Panc1 (cell line): ENCODE measurements at regions not wholly inside any gene's neighbourhood (a gene's known extent, or its start where the extent isn't known, plus 50 kb on each side); places are given as distances from the start of the nearest gene placed in this dataset.

Source experiments
- ATAC-seq: fragments of 200-7000 bp; cut with Tn5 transposase; 2 replicates; pipeline ENCODE4 v1.9.1; 2020; ENCODE audit warnings: mild to moderate bottlenecking, moderate library complexity
- BruUV-seq: library from RNA; stranded (reverse); fragments of 400-500 nt; replicated peaks from 2 replicates; lab custom pipeline; 2021; lab: Mats Ljungman, UMichigan
- CTCF ChIA-PET: fragments of 300-600 bp; sonication (Branson Sonifier 250); formaldehyde crosslinking; loops from one replicate; lab custom pipeline; 2022; ENCODE audit warnings: antibody characterized with exemption; lab: Charles Lee
- POLR2A ChIA-PET: fragments of 300-600 bp; sonication (Branson Sonifier 250); formaldehyde crosslinking; loops from one replicate; lab custom pipeline; 2022; ENCODE audit warnings: antibody characterized with exemption; lab: Charles Lee
- DNase-seq: peaks from one replicate; pipeline ENCODE4 v3.0.0-alpha.2; 2010; ENCODE audit warnings: low read depth, low spot score
- H3K27ac ChIP-seq: 2 replicates; pipeline ENCODE4 v1.5.1; 2011; ENCODE audit warnings: mild to moderate bottlenecking, low read length, inconsistent platforms
- H3K27me3 ChIP-seq: fragments of 200-500 bp; sonication (Bioruptor generic); 2 replicates; pipeline ENCODE4 v1.6.0; 2014; ENCODE audit warnings: low read length, inconsistent platforms; ENCODE audit not compliant: control insufficient read depth, insufficient read depth
- H3K36me3 ChIP-seq: fragments of 200-500 bp; sonication (Bioruptor generic); 2 replicates; pipeline ENCODE4 v1.5.1; 2014; ENCODE audit warnings: inconsistent platforms, mild to moderate bottlenecking, low read length, moderate library complexity; ENCODE audit not compliant: control insufficient read depth, insufficient read depth
- H3K4me1 ChIP-seq: 2 replicates; pipeline ENCODE4 v1.5.1; 2011; ENCODE audit warnings: inconsistent platforms, mild to moderate bottlenecking, low read length, moderate library complexity; ENCODE audit not compliant: control insufficient read depth, insufficient read depth
- H3K4me3 ChIP-seq, 2 experiments: 2 replicates each; pipeline ENCODE4 v1.5.1; 2011 to 2012; ENCODE audit warnings: low read depth in 2 of 2, low read length in 2 of 2, mild to moderate bottlenecking in 2 of 2, inconsistent platforms in 1 of 2, moderate library complexity in 1 of 2
- H3K9me3 ChIP-seq: fragments of 200-500 bp; sonication (Bioruptor generic); 2 replicates; pipeline ENCODE4 v1.5.1; 2014; ENCODE audit warnings: low read depth, mild to moderate bottlenecking, inconsistent platforms, low read length, moderate library complexity; ENCODE audit not compliant: control insufficient read depth, insufficient read depth
- POLR2AphosphoS5 ChIP-seq: IDR thresholded peaks from 2 replicates; pipeline ENCODE4 v1.6.1; 2012; ENCODE audit warnings: mild to moderate bottlenecking, low read depth, low read length, moderate library complexity
- REST ChIP-seq, 2 experiments: IDR thresholded peaks; 2 replicates each; pipeline ENCODE4 v1.6.1; 2011 to 2012; ENCODE audit warnings: low read depth in 2 of 2, control low read depth in 1 of 2, low read length in 1 of 2, mild to moderate bottlenecking in 1 of 2, moderate library complexity in 1 of 2; ENCODE audit not compliant: insufficient read depth in 1 of 2
- SIN3A ChIP-seq: IDR thresholded peaks from 2 replicates; pipeline ENCODE4 v1.6.1; 2012; ENCODE audit warnings: low read depth, mild to moderate bottlenecking, low read length, moderate library complexity, borderline replicate concordance; ENCODE audit not compliant: insufficient read depth
- TCF7L2 ChIP-seq: IDR thresholded peaks from 2 replicates; pipeline ENCODE4 v1.6.1; 2011; ENCODE audit warnings: mild to moderate bottlenecking, low read depth, low read length, inconsistent platforms
- in situ Hi-C: cut with HindIII; loops from 2 replicates; pipeline ENCODE4 v1.10.0; 2016; ENCODE audit warnings: low sequenced_read_pairs, low pct_unique_long_range_greater_than_20kb
- intact Hi-C: fragments of 100-400 bp; cut with micrococcal nuclease; formaldehyde crosslinking; loops from one replicate; pipeline ENCODE4 v1.10.0; 2022; ENCODE audit not compliant: unreplicated experiment
- TF ChIP-seq, protein P1 (sequence below): fragments of 450-650 bp; IDR thresholded peaks from 2 replicates; pipeline ENCODE4 v1.5.1; 2017; ENCODE audit warnings: mild to moderate bottlenecking

DNA sequence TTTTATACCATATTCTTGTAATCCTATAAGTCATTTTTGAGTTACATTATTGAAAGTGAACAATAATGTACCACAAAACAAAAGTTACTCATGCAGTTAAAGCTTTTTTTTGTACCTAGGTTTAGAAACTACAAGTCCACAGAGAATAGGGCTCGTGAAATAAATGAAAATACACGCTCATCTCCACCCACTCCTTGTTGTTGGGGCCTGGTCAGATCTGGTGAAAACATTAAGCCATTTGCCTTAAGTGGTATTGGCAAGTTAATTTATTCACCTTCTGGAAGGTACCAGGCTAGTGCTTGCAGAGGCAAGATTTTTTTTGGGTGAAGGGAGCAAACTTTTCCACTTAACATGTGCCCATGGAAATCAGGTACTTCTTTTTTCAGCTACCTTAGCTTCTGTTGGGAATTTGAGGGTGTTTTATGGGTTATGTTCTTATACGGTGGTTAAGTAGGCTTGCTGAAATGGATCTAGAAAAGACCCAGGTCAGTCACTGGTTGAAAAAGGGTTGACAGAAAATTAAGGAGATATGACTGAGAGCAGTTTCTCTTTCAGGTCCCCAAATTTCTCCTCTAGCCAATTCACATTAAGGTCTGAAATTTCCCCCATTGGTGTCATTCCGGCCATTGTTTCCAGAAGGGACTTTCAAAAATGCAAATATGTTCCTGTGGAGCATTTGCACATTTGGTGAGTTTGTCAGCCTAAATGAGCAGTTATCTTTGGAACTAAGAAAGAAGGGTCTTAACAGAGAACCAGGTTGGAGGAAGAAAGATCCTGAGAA lies 143.3 kb downstream of the KCNRG start:
- CTCF ChIA-PET = no interaction called here

GRCh38 chr13:50159607-50160006 lies 144.4 kb downstream of the KCNRG start:
- POLR2A ChIA-PET = no interaction called here
- in situ Hi-C loops (no loop called here), intact Hi-C loops (no loop called here)
- no peaks in the 10 kb centered on the region for H3K36me3 ChIP-seq
- DNase-seq = no peak
- TF ChIP-seq, protein P1, sequence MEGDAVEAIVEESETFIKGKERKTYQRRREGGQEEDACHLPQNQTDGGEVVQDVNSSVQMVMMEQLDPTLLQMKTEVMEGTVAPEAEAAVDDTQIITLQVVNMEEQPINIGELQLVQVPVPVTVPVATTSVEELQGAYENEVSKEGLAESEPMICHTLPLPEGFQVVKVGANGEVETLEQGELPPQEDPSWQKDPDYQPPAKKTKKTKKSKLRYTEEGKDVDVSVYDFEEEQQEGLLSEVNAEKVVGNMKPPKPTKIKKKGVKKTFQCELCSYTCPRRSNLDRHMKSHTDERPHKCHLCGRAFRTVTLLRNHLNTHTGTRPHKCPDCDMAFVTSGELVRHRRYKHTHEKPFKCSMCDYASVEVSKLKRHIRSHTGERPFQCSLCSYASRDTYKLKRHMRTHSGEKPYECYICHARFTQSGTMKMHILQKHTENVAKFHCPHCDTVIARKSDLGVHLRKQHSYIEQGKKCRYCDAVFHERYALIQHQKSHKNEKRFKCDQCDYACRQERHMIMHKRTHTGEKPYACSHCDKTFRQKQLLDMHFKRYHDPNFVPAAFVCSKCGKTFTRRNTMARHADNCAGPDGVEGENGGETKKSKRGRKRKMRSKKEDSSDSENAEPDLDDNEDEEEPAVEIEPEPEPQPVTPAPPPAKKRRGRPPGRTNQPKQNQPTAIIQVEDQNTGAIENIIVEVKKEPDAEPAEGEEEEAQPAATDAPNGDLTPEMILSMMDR = no peak
- TF ChIP-seq POLR2AphosphoS5 = no peak
- TF ChIP-seq REST (IDR thresholded peaks at IDR 0.05; ENCODE audit: insufficient read depth in 1 of 2, low read depth in 2 of 2, low read length in 1 of 2) = no peak
- TF ChIP-seq SIN3A = no peak
- no peak for TF ChIP-seq TCF7L2
- H3K27me3 ChIP-seq = no peaks in the 10 kb centered on the region
- BruUV-seq = no TSS peak
- H3K27ac ChIP-seq = no peak overlapping the region
- H3K9me3 ChIP-seq = no peaks in the 10 kb centered on the region
- no peaks in the 10 kb centered on the region for H3K4me1 ChIP-seq
- CTCF ChIA-PET = no interaction called here
- H3K4me3 ChIP-seq = no peak overlapping the region
- no peak for ATAC-seq

More for the DNA sequence above, 143.3 kb downstream of the KCNRG start:
- ATAC-seq = no peak
- no TSS peak for BruUV-seq
- H3K4me1 ChIP-seq = peaks cover 4% of the 10 kb centered on the region; the same call in 1 of the 2 replicates
- intact Hi-C loops (no loop called here), in situ Hi-C loops (no loop called here)
- H3K27me3 ChIP-seq = no peaks in the 10 kb centered on the region
- POLR2A ChIA-PET = no interaction called here
- TF ChIP-seq, protein P1 = no peak
- TF ChIP-seq SIN3A (no peak), TCF7L2 (no peak), POLR2AphosphoS5 (no peak), REST (IDR thresholded peaks at IDR 0.05; ENCODE audit: insufficient read depth in 1 of 2, low read depth in 2 of 2, low read length in 1 of 2) (no peak)
- no peaks in the 10 kb centered on the region for H3K9me3 ChIP-seq
- no peak for DNase-seq
- no peaks in the 10 kb centered on the region for H3K36me3 ChIP-seq
- H3K4me3 ChIP-seq = no peak overlapping the region
- H3K27ac ChIP-seq = no peak overlapping the region
